Fibroblast of skin of left quadriceps (primary cell): ENCODE measurements at regions not wholly inside any gene's neighbourhood (a gene's known extent, or its start where the extent isn't known, plus 50 kb on each side); places are given as distances from the start of the nearest gene placed in this dataset.

Experiments used
- DNase-seq, 2 experiments: peaks; one replicate each; pipeline ENCODE4 v3.0.0-alpha.2; 2013; ENCODE audit warnings: low read depth in 2 of 2

GRCh38 chr3:124441766-124442165 lies 288.5 kb upstream of the UMPS start:
- DNase-seq = no peak

- DNase-seq = no peak
Measured at GRCh38 chr3:124442463-124442862, 287.8 kb upstream of the UMPS start.

GRCh38 chr3:124443446-124443845 lies 286.8 kb upstream of the UMPS start:
- no peak for DNase-seq

DNA sequence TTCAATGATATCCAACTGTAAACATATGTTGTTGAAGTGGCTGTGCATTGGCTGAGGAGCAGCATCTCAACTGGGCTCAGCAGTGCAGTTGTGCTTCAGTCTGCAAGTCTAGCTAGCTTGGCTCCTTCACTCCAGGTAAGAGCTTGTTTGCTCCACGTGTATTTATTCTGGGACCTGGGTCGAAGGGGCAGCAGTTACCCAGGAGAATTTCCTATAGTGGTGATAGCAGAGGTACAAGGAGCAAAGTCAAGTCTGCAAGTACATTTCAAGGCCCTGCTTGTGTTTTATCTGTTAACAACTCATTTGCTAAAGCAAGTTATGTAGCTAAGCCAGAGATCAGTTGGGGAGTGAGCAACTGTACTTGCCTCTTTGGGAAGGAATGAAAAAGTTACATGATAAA lies 286.2 kb upstream of the UMPS start:
- no peak for DNase-seq

GRCh38 chr3:124444896-124445295 lies 285.4 kb upstream of the UMPS start:
- DNase-seq = no peak

- no peak for DNase-seq
Measured at GRCh38 chr3:124447845-124448244, 282.4 kb upstream of the UMPS start.

- no peak for DNase-seq
Measured at GRCh38 chr3:124448954-124449353, 281.3 kb upstream of the UMPS start.

DNA sequence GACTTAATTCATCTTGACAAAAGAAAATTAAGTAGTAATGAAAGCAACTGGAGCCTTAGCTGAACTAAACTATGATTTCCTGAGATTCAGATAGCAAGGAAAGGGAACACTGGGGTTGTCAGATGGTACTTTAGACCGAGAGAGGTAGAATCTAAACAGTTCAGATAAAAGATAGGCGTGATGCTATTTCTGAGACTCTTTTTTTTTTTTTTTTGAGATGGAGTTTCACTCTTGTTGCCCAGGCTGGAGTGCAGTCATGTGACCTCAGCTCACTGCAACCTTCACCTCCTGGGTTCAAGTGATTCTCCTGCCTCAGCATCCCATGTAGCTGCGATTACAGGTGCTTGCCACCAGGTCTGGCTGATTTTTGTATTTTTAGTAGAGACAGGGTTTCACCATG lies 279.9 kb upstream of the UMPS start:
- DNase-seq = no peak

DNA sequence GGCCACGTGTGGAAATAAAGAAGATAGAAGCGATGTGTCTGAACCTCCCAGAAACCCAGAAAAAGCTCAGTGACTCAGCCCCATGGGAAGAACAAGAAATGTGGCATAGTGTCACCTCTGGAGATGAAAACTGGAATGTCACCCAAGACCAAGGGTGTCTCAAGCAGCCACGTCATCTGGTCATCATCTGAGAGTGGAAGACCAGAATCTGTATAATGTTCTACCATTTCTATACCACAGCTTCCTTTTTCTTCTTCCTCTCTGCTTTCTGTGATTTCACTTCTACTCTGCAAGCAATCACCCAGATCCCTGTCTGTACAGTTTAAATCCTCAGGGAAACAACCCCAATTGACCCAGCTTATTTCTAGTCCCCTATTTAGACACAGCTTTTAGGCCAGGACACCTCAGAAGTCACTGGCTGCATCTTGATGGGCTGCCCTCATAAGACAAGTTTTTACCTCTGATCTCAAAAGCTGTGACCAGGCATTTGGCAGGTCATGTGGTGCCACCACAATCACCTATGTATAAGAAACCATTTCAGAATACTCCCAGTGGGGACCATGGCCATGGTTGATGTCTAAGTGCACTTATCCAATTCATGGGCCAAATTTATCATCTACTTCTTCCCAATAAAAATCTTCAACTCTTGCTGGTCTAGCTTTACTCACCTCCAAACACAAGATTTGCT lies 278.5 kb upstream of the UMPS start:
- DNase-seq = no peak

GRCh38 chr3:124453189-124453588 lies 277.1 kb upstream of the UMPS start:
- no peak for DNase-seq

DNA sequence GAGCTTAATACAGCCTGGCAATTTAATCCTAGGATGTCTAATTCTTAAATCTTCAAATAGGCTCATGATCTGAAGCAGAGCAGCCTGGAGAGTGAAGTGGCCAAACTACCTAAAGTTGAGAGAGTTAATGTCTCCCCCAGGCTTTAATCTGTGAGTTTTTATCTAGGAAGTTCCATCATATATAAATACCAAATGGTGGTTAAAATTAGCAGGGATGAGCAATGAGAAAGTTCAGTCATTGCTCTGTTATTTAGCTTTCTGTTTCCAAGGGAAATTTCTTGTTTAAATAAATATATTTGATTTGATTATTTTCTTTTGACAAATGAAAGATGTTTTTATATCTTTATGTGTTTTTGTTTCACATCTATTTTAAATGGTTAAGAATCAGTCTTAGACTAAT lies 274.4 kb upstream of the UMPS start:
- DNase-seq = no peak

DNA sequence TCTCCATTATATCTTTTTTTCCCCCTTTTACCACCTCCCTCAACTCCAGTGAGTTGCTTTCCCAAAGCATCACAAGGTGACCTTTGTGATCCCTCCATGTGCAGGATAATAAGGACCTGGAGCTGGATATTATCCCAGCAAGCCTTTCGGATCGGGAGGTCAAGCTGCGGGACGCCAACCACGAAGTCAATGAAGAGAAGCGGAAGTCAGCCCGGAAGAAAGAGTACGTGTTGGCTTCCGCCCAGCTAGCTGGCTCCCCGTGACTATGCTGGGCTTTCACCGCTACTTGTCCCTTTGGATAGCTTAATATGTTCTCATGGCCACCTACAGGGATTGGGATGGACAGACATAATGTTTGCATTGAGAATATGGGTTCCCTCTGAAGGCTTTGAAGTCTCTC lies 273.7 kb upstream of the UMPS start:
- no peak for DNase-seq

DNA sequence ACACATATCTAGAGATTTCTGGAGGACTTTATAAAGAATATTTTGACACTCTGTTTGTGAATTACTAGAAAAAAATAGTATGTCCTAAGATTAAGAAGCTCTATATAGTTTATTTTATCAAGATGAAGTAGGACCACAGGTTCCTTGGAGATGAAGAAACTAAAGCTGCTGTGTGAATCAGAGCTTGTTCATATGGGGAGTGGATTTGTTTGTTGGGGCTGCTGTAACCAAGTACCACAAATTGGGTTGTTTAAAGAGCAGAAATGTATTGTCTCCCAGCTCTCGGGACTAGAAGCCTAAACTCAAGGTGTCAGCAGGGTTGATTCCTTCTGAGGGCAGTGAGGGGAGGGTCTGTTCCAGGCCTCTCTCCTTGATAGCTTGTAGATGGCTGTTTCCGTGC lies 270.6 kb upstream of the UMPS start:
- no peak for DNase-seq

- no peak for DNase-seq
Measured at GRCh38 chr3:124461126-124461525, 269.1 kb upstream of the UMPS start.

- no peak for DNase-seq
Measured at GRCh38 chr3:124461838-124462632, 268.2 kb upstream of the UMPS start.

DNA sequence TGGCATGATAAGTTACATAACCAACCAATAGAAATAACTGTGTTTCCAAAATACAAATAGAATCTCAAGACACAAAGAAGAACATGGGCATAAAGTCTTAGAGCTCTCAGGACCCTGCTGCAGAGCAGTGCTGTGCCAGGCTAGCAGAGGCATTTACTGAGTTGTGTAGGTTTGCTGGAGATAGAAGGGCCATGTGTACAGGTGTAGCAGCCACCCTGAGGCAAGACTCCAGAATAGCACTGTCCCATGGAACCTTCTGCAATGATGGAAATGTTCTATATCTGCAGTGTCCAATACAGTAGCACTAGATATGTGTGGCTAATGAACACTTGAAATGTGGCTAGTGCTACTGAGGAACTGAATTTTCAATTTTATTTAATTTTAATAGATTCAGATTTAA lies 267.0 kb upstream of the UMPS start:
- no peak for DNase-seq

- DNase-seq = peak; percentile 17 to 18
Measured at GRCh38 chr3:124467980-124468902, 262.0 kb upstream of the UMPS start.

- DNase-seq = no peak
Measured at GRCh38 chr3:124469555-124469954, 260.7 kb upstream of the UMPS start.

- DNase-seq = no peak
Measured at GRCh38 chr3:124478830-124479229, 251.4 kb upstream of the UMPS start.

DNA sequence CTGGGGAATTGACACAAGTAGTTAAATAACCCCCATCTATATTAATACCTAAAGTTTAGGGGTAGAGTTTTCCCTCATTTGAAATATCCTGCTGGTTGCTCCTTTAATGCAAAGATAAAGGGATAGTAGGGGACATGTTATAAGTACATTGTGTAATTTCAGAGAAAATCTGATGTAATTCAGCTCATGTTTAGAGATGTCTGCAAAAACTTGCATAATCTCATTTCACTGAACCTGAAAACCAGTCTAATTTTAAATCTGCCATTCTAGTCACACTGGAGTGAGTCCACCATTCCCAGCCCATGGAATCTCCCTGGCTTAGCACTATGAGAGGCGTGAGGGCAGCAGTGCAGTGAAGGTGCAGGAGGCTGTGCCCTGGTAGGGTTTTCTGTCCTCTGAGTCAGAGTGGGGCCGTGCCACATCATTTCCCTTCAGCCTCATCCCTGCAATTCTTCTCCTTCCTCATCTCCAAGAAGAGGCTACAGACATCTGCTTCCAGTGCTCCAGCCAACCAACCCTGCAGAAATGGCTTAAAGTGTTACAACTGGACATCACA lies 246.3 kb upstream of the UMPS start:
- DNase-seq = no peak

DNA sequence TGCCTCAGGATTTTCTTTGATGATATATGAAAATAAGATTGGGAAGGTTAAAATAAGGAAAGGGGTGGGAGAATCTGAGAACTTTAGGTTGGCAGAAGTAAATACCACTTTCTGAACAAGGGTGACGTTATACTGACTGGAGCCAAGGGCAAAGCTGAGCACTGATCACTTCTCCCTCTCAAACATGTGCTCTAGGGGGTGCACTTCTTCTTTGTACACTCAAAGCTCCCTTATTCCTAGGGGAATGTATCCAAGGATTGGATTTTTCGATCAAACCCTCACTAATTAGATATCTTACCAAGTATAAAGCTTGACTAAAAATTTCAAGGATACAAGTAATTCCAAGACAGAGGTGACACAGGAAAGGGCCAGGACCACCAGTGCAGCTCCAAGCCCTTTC lies 243.9 kb upstream of the UMPS start:
- no peak for DNase-seq

DNA sequence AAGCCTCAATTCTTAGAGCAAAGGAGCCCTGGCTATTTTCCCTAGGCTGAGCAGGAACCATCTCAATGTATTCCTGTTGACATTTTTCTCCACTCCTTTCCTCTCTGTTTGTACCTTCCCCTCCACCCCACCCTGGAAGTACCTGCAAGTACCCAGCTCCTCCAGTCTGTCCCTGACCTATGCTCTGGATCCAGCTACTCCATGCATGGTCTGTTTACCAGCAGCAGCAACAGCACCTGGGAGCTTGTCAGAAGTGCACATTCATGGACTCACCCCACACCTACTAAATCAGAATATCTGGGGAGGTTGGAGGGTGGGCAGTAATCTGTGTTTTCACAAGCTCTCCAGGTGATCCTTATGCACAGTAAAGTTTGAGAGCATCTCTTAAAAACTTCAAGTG lies 240.7 kb upstream of the UMPS start:
- no peak for DNase-seq
